Kidney (tissue), 13 donors: ENCODE measurements at regions not wholly inside any gene's neighbourhood (a gene's known extent, or its start where the extent isn't known, plus 50 kb on each side); places are given as distances from the start of the nearest gene placed in this dataset.

ENCODE experiments used
- DNase-seq, 5 donors: peaks; one replicate each; pipeline ENCODE4 v3.0.0-alpha.2; 2013 to 2020
- FAIRE-seq: peaks from 2 replicates; lab custom pipeline; 2012; peaks lifted over from hg19 to GRCh38; lab: Jason Lieb, UNC
- H3K27ac ChIP-seq, 2 donors: one replicate each; pipeline ENCODE4 v1.7.0; 2013; ENCODE audit warnings: low read depth in 2 of 2, low read length in 2 of 2, inconsistent platforms in 1 of 2
- H3K27me3 ChIP-seq: one replicate; pipeline ENCODE4 v1.7.1; 2013; ENCODE audit warnings: low read length, inconsistent platforms; ENCODE audit not compliant: control insufficient read depth, insufficient read depth
- H3K36me3 ChIP-seq, 3 donors: one replicate each; pipeline versions ENCODE4 v1.7.0 to v1.7.1; 2013; ENCODE audit warnings: low read length in 3 of 3, control low read depth in 1 of 3, inconsistent platforms in 1 of 3; ENCODE audit not compliant: insufficient read depth in 3 of 3, control insufficient read depth in 2 of 3
- H3K4me1 ChIP-seq, 3 donors: one replicate each; pipeline versions ENCODE4 v1.7.0 to v1.7.1; 2013; ENCODE audit warnings: low read length in 3 of 3, inconsistent platforms in 1 of 3, low read depth in 1 of 3; ENCODE audit not compliant: control insufficient read depth in 2 of 3, insufficient read depth in 2 of 3
- H3K4me3 ChIP-seq, 3 donors: one replicate each; pipeline versions ENCODE4 v1.7.0 to v1.8.1; 2013; ENCODE audit warnings: low read length in 3 of 3, control low read depth in 1 of 3, inconsistent platforms in 1 of 3
- H3K9ac ChIP-seq, 3 donors: one replicate each; pipeline versions ENCODE4 v1.7.0 to v1.7.1; 2013; ENCODE audit warnings: low read length in 3 of 3, control low read depth in 1 of 3, inconsistent platforms in 1 of 3
- H3K9me3 ChIP-seq, 3 donors: one replicate each; pipeline versions ENCODE4 v1.7.0 to v1.7.1; 2013; ENCODE audit warnings: low read length in 3 of 3, control low read depth in 1 of 3, inconsistent platforms in 1 of 3; ENCODE audit not compliant: control insufficient read depth in 2 of 3, insufficient read depth in 1 of 3
- CTCF ChIP-seq: IDR thresholded peaks from 3 replicates; pipeline ENCODE4 v1.5.1; 2012; ENCODE audit warnings: mild to moderate bottlenecking, moderate library complexity, borderline replicate concordance; ENCODE audit not compliant: insufficient read depth; ENCODE audit errors: extremely low read depth
- intact Hi-C: fragments of 100-400 bp; cut with DNase I; formaldehyde crosslinking; loops from one replicate; pipeline ENCODE4 v1.11.1; 2022
- donor health status: control.
- donor health status: control.
- donor health status: control.
- donor health status: control.
- donor health status: control.
- donor health status: DM: yes; HTN: yes; CAD: no.
- donor health status: Normal renal cell carcinoma (clear cell type).

GRCh38 chr11:109898592-109898991 lies 194.6 kb upstream of the ZC3H12C start:
- no peak for TF ChIP-seq CTCF
- no peak for DNase-seq
- no peak for FAIRE-seq
- Histone ChIP-seq H3K9me3 (peaks cover 0 to 8% (median 0%) of the 10 kb centered on the region in 3 donors), H3K27ac (no peak overlapping the region), H3K36me3 (no peaks in the 10 kb centered on the region), H3K9ac (no peak overlapping the region), H3K27me3 (no peaks in the 10 kb centered on the region), H3K4me1 (no peaks in the 10 kb centered on the region), H3K4me3 (no peak overlapping the region)
- intact Hi-C loops: no loop called here

GRCh38 chr11:109902764-109903433 lies 190.3 kb upstream of the ZC3H12C start:
- Histone ChIP-seq H3K4me3 (no peak overlapping the region), H3K4me1 (no peaks in the 10 kb centered on the region), H3K27ac (no peak overlapping the region), H3K27me3 (no peaks in the 10 kb centered on the region), H3K9me3 (peaks cover 0 to 8% (median 0%) of the 10 kb centered on the region in 3 donors), H3K36me3 (no peaks in the 10 kb centered on the region), H3K9ac (no peak overlapping the region)
- no peak for TF ChIP-seq CTCF
- no peak for DNase-seq
- intact Hi-C loops: no loop called here
- no peak for FAIRE-seq

- no peak overlapping the region for H3K27ac ChIP-seq
- H3K4me3 ChIP-seq: no peak overlapping the region
- TF ChIP-seq CTCF: no peak
- no peaks in the 10 kb centered on the region for H3K27me3 ChIP-seq
- intact Hi-C loops: no loop called here
- no peak for FAIRE-seq
- no peaks in the 10 kb centered on the region for H3K4me1 ChIP-seq
- H3K9ac ChIP-seq: no peak overlapping the region
- no peaks in the 10 kb centered on the region for H3K36me3 ChIP-seq
- no peak for DNase-seq
- H3K9me3 ChIP-seq: peaks cover 0 to 4% (median 0%) of the 10 kb centered on the region in 3 donors
Measured at GRCh38 chr11:109911488-109911887, 181.7 kb upstream of the ZC3H12C start.
